ENCODE measurements at regions not wholly inside any gene's neighbourhood (a gene's known extent, or its start where the extent isn't known, plus 50 kb on each side); places are given as distances from the start of the nearest gene placed in this dataset.

GRCh38 chr6:145043926-145044500, 691.3 kb downstream of the EPM2A start:
- in situ Hi-C loops (cut with HindIII; ENCODE audit: low pct_unique_long_range_greater_than_20kb, low sequenced_read_pairs): no loop called here
- no peak for DNase-seq (ENCODE audit: low read depth, low spot score)

- in situ Hi-C loops (cut with HindIII; ENCODE audit: low pct_unique_long_range_greater_than_20kb, low sequenced_read_pairs): no loop called here
- DNase-seq (ENCODE audit: low read depth, low spot score): no peak
These were observed 690.6 kb downstream of the EPM2A start for GRCh38 chr6:145044641-145045246.

GRCh38 chr6:145045582-145045981, 689.7 kb downstream of the EPM2A start:
- in situ Hi-C loops (cut with HindIII; ENCODE audit: low pct_unique_long_range_greater_than_20kb, low sequenced_read_pairs): no loop called here

GRCh38 chr6:145047891-145048290, 687.4 kb downstream of the EPM2A start:
- DNase-seq (ENCODE audit: low read depth, low spot score): no peak
- in situ Hi-C loops (cut with HindIII; ENCODE audit: low pct_unique_long_range_greater_than_20kb, low sequenced_read_pairs): no loop called here

More at GRCh38 chr6:145045582-145045981, 689.7 kb downstream of the EPM2A start:
- no peak for DNase-seq (ENCODE audit: low read depth, low spot score)

- in situ Hi-C loops (cut with HindIII; ENCODE audit: low pct_unique_long_range_greater_than_20kb, low sequenced_read_pairs): no loop called here
- DNase-seq (ENCODE audit: low read depth, low spot score): no peak
These were observed 683.7 kb downstream of the EPM2A start for GRCh38 chr6:145051661-145052060.

GRCh38 chr6:145055567-145055966, 679.8 kb downstream of the EPM2A start:
- DNase-seq (ENCODE audit: low read depth, low spot score): no peak
- in situ Hi-C loops (cut with HindIII; ENCODE audit: low pct_unique_long_range_greater_than_20kb, low sequenced_read_pairs): no loop called here

- in situ Hi-C loops (cut with HindIII; ENCODE audit: low pct_unique_long_range_greater_than_20kb, low sequenced_read_pairs): no loop called here
- no peak for DNase-seq (ENCODE audit: low read depth, low spot score)
These were observed 674.6 kb downstream of the EPM2A start for GRCh38 chr6:145060714-145061113.

- no peak for DNase-seq (ENCODE audit: low read depth, low spot score)
- in situ Hi-C loops (cut with HindIII; ENCODE audit: low pct_unique_long_range_greater_than_20kb, low sequenced_read_pairs): no loop called here
These were observed 672.2 kb downstream of the EPM2A start for GRCh38 chr6:145063091-145063490.

GRCh38 chr6:145067430-145067829, 667.9 kb downstream of the EPM2A start:
- DNase-seq (ENCODE audit: low read depth, low spot score): peak; percentile 2
- in situ Hi-C loops (cut with HindIII; ENCODE audit: low pct_unique_long_range_greater_than_20kb, low sequenced_read_pairs): no loop called here

- in situ Hi-C loops (cut with HindIII; ENCODE audit: low pct_unique_long_range_greater_than_20kb, low sequenced_read_pairs): no loop called here
- DNase-seq (ENCODE audit: low read depth, low spot score): no peak
These were observed 666.7 kb downstream of the EPM2A start for GRCh38 chr6:145068577-145068976.

- in situ Hi-C loops (cut with HindIII; ENCODE audit: low pct_unique_long_range_greater_than_20kb, low sequenced_read_pairs): no loop called here
- no peak for DNase-seq (ENCODE audit: low read depth, low spot score)
These were observed 665.4 kb downstream of the EPM2A start for GRCh38 chr6:145069966-145070365.

- in situ Hi-C loops (cut with HindIII; ENCODE audit: low pct_unique_long_range_greater_than_20kb, low sequenced_read_pairs): no loop called here
- DNase-seq (ENCODE audit: low read depth, low spot score): no peak
These were observed 664.5 kb downstream of the EPM2A start for GRCh38 chr6:145070791-145071190.

- in situ Hi-C loops (cut with HindIII; ENCODE audit: low pct_unique_long_range_greater_than_20kb, low sequenced_read_pairs): no loop called here
- no peak for DNase-seq (ENCODE audit: low read depth, low spot score)
These were observed 663.5 kb downstream of the EPM2A start for GRCh38 chr6:145071836-145072235.

GRCh38 chr6:145073811-145074210, 661.5 kb downstream of the EPM2A start:
- DNase-seq (ENCODE audit: low read depth, low spot score): no peak
- in situ Hi-C loops (cut with HindIII; ENCODE audit: low pct_unique_long_range_greater_than_20kb, low sequenced_read_pairs): no loop called here

GRCh38 chr6:145074805-145075204, 660.5 kb downstream of the EPM2A start:
- no peak for DNase-seq (ENCODE audit: low read depth, low spot score)
- in situ Hi-C loops (cut with HindIII; ENCODE audit: low pct_unique_long_range_greater_than_20kb, low sequenced_read_pairs): no loop called here

GRCh38 chr6:145075425-145075824, 659.9 kb downstream of the EPM2A start:
- in situ Hi-C loops (cut with HindIII; ENCODE audit: low pct_unique_long_range_greater_than_20kb, low sequenced_read_pairs): no loop called here
- DNase-seq (ENCODE audit: low read depth, low spot score): peak; percentile 4

- DNase-seq (ENCODE audit: low read depth, low spot score): no peak
- in situ Hi-C loops (cut with HindIII; ENCODE audit: low pct_unique_long_range_greater_than_20kb, low sequenced_read_pairs): no loop called here
These were observed 659.0 kb downstream of the EPM2A start for GRCh38 chr6:145076115-145076841.

GRCh38 chr6:145077382-145077781, 657.9 kb downstream of the EPM2A start:
- no peak for DNase-seq (ENCODE audit: low read depth, low spot score)
- in situ Hi-C loops (cut with HindIII; ENCODE audit: low pct_unique_long_range_greater_than_20kb, low sequenced_read_pairs): no loop called here

GRCh38 chr6:145080651-145081050, 654.7 kb downstream of the EPM2A start:
- no peak for DNase-seq (ENCODE audit: low read depth, low spot score)
- in situ Hi-C loops (cut with HindIII; ENCODE audit: low pct_unique_long_range_greater_than_20kb, low sequenced_read_pairs): no loop called here
